ENCODE measurements at regions not wholly inside any gene's neighbourhood (a gene's known extent, or its start where the extent isn't known, plus 50 kb on each side); places are given as distances from the start of the nearest gene placed in this dataset.

- TF ChIP-seq CTCF (IDR thresholded peaks at IDR 0.05) = no peak
- TF ChIP-seq POLR2AphosphoS5 (IDR thresholded peaks at IDR 0.05) = no peak
- no peak for TF ChIP-seq EP300 (IDR thresholded peaks at IDR 0.05)
- TF ChIP-seq POLR2A (IDR thresholded peaks at IDR 0.05) = no peak
Observed at GRCh38 chr6:76862936-76863335, 600.4 kb downstream of the HTR1B start.
